ENCODE measurements at regions not wholly inside any gene's neighbourhood (a gene's known extent, or its start where the extent isn't known, plus 50 kb on each side); places are given as distances from the start of the nearest gene placed in this dataset.

DNA sequence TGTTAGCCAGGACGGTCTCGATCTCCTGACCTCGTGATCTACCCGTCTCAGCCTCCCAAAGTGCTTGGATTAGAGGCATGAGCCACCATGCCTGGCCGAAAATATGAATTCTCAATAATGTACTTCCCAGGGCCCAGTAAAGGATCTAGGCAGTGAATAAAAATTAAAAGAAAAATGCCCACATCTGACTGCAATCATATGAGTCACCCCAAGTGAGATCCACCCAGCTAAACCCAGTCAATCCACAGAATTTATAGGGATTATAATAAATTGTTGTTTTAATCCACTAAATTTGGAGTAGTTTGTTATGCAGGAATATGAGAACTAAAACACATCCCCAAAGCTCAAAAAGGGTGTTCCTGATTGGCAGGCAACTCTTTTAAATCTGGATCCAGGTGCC is 93.5 kb upstream of the STK39 start:
- FAIRE-seq: no peak

DNA sequence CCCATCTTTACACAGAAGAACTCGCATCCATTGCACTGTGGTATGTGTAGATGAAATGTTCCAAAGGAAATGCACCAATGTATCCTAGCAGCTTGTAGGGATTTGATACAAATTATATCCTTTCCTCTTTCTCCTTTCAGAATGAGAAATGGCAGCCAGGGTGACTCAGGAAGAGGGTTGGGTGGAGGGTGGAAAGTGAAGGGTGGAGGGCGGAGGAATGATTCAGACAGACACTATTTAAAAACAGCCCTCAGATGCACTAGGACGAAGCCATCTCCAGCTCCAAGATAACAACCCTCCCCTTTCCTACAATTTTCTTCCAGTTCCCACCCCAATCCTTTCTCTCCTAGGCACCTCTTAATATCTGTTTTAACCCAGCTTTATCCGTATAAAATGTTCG is 96.2 kb upstream of the STK39 start:
- no peak for FAIRE-seq

DNA sequence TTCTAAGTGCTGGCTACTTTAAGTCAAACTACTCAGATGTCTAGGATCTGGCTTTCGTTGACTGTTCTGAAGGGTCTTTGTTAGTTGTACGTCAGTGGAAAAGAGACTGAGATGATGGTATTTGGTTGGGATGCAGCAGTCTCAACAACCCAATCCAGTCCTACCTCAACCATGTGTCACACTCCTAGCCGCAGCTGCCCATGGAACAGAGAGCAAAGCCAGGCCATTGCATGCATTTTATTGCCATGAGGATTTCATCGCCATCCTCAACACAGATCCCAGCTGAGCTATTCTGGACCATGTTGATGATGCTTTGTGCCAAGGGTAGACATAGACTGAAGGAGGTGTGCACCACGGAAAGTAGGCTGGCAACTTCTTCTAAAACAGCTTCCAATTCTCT is 97.3 kb upstream of the STK39 start:
- no peak for FAIRE-seq

DNA sequence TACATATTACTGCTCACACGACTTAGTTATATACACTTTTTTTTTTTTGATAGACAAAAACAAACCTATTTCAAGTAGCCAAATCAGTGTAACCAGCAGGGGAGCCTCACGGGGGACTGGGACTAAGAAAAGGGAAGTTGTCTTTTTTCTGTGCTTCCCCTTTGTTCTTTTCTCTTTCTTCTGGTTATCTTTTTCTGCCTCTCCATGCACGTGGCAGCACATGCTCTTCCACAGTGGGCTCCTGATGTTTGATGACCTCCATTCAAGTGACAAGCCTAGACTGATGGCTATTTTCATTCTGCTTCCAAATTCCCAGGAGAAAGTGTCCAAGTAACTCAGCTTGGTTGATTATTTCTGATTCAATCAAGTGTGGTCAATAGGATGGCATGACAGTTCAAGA is 98.2 kb upstream of the STK39 start:
- FAIRE-seq: no peak

DNA sequence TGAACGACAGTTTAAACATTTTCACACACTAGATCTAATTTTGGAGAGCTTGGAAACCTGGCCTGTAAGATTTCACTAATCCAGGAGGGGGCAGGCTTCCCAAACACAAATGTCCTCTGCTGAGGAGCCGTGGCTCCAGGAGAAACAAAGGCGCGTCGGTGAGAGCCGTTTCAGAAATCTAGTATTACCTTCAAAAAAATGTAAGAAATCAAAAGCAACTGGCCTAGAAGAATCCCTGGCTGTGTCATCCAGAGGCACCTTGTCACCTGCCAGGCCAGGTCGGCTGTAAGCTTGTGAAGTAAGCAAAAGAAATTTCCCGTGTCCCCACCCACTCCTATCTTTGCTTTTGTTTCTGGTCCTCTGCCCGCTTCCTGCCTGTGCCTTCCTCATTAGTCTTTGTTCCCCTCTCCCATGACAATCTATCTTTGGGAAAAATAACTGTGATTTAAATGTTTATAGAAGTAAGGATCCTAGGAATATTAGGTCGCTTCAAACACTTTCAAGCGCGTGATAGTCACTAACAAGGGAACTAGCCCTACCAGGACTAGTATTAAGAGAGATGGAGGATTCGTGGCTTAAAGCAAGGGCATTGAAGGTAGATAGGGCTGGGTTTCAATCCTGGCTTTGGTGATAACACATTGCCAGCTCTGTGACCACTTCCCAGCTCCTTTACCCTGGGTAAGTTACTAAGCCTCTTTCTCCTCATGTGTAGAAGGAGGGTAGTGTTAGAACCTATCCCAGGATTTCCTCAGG is 99.5 kb upstream of the STK39 start:
- FAIRE-seq: peak; percentile 68

DNA sequence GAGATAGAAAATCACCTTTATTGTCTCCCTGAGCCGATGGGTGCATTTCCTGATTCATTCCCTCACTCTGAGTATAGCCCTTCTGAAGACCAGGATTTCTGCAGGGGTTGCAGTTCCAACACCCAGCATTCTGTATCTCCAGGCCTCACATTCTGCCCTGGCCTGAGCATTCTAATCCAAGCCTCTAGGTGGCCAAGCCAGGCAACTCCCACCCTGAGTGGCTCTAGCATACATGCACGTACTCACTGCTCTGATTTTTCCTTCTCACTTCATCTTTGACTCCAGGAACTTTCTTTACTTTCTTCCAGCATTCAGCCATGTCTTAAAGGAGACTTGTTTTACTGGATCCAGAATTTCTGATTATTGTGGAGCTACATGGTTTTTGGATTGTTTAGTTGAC is 100.7 kb upstream of the STK39 start:
- no peak for FAIRE-seq

DNA sequence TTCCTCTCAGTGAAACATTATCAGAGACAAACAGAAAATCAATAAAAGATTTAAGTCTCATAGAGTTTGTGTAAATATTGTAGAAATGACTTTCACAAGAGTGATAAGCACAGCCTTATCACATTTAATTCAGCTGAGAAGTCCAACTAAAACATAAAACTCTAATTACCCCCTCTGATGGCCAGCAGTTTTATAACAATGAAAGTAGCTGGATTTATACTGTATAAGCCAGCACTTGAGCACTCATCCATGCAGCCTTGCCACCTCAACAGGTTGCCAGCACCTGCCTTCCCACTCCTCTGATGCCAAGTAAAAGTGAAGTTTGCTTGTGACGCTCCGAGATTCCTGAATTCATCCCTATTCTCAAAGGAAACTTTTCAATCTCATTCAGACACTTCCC is 103.0 kb upstream of the STK39 start:
- no peak for FAIRE-seq

DNA sequence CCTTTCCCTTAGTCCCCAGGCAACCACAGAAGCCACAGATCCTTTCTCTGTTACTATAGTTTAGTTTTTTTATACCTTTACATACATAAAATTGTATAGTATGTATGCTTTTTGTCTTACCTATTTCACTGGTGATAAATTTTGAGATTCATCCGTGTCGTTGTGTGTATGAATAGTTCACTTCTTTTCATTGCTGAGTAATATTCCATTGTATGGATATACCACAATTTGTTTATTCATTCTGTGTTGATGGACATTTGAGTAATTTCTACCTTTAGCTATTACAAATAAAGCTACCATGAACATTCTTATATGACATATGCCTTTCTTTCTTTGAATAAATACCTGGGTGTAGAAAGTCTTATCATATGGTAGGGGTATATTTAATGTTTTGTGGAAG is 102.8 kb upstream of the CERS6 start:
- no peak for FAIRE-seq

DNA sequence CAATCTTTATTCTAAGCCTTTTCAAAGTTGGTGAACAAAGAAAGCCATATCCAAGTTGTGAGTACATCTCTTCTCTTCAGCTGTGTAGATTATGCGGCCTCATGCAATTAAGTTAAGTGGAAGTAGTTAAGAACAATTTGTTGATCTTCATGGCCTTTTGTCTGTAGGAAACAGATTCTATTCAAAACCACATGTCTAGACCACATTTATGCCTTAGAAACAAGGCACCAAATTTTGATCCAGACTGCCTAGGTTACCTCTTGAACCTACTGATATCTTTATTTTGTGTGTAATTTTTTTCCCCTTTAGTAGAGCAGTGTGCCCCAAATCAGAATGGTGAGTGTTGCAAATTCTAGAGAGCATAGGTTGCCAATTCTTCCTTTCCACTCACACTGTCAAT is 101.6 kb upstream of the CERS6 start:
- no peak for FAIRE-seq

DNA sequence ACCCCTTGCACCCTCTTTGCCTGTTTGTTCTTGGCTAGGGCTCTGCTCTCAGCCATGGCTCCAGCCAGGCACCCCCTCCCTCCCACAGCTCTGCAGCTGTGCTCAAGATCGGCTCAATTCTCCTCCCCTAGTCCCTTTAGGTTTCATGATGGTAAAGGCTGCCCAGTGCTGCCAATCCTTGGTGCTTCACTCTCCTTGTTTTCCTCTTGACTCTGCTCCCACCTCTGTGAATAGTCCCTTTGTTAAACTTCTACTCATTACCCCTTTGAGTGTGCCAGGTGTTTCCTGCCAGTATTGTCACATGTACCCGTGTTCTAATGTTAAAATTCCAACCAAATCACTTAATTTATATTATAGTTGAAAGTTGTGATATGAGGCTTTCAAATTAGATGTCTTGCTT is 101.0 kb upstream of the CERS6 start:
- no peak for FAIRE-seq

DNA sequence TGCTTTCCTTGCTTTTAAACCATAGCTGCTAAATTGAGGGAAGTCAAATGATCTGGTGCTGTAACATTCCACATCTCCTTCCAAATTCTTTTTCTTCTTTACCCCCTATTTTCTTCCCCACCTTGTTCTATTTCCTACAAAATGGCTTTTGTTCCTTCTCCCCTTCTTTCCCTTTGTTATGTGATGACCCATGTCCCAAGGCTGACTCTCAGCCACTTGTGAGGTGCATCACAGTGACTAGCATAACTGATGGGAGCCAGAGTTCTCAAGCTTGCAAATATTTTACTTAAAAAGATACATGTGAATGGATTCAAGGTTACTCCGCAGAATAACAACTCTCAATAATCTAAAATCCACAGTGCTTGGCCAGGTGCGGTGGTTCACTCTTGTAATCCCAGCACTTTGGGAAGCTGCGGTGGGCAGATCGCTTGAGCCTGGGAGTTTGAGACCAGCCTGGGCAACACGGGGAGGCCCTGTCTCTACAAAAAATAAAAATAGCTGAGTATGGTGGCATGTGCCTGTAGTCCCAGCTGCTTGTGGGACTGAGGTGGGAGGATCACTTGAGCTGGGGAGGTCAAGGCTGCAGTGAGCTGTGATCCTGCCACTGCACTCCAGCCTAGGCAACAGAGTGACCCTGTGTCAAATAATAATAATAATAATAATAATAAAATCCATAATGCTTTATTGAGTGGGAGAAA is 100.1 kb upstream of the CERS6 start:
- no peak for FAIRE-seq

DNA sequence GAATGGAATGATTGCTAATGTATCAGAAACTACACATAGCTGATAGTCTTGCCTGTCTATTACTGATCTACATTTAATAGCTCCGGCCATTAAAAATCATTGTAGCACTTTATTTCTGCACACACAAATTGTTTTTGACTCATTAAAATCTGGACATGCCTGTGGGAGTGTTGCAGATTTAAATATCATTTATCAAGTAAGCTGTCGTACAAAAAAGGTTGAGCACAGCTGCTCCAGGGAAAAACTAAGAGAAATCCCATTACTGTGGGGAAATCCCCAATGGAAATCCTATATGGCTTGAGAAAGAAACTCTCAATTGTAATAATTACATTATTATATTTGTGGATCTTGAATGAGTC is 99.6 kb upstream of the CERS6 start:
- FAIRE-seq: no peak

DNA sequence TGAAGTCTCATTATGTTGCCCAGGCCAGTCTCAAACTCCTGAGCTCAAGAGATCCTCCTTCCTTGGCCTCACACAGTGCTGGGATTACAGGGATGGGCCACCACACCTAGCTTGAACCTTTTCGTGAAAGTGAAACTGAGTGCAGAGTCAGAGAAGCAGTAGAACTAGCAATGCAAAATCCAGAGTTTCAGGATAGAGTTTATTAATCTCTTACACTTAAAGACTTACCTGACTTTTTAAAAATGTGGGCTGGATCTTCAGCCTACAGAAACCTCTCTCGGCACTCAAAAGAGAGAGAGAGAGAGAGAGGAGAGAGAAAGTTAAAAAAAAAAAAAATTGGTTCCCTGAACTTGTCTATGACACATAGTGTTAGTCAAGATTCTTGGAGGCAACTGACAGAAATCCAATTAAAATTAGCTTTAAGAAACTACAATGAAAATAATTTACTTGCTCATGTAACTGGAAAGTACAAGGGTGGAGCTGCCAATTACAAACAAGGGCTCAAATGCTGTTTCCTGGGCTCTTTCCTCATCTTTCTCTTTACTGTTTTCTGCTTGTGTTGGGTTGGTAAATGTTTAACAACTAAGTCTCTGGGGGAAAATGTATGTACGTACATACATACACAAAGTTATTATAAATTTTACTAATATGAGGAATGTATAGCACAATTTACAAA is 98.1 kb upstream of the CERS6 start:
- no peak for FAIRE-seq

DNA sequence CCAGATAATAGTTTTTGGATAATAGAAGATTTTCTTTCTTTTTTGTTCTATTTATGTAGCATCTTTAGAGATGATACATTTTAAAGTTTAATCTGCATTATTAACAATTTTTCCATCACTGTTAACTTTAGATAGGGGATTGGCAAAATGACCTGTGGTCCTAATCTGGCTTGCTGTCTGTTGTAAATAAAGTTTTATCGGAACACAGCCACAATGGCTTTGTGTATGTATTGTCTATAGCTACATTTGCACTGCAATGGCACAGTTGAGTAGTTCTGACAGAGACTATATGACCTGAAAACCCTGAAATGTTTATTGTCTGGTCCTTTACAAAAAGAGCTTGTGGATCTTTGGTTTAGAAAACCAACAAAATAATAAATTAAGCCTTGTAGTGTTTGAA is 97.0 kb upstream of the CERS6 start:
- FAIRE-seq: no peak

DNA sequence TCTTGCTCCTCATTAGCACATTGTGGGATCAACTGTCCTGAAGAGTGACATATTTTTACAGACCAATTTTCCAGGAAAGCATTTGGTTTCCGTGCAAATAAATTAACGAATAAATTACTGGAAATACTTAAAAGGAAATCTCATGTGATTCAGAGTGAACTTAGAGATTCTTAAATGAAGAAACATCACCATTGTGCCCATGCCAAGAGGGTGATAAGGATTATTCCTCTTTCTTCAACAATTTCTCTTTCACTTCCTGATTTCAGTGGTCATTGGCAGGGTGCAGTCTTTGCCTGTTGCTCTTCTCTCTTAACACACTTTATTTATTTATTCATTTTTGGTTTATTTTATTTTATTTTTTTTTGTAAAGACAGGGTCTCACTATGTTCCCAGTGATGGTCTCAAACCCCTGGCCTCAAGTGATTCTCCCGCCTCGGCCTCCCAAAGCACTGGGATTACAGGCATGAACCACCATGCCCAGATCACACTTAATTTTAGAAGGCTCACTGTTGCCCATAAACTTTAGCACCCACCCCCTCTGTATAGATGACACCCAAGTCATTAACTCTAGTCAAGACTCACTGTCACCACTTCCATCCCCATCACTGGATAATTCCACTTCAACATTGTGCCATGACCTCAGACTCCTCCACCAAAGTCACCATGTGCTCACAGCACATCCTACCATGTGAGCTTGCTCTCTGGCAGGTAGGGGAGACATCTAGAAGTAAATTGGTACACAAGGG is 92.6 kb upstream of the CERS6 start:
- no peak for FAIRE-seq

DNA sequence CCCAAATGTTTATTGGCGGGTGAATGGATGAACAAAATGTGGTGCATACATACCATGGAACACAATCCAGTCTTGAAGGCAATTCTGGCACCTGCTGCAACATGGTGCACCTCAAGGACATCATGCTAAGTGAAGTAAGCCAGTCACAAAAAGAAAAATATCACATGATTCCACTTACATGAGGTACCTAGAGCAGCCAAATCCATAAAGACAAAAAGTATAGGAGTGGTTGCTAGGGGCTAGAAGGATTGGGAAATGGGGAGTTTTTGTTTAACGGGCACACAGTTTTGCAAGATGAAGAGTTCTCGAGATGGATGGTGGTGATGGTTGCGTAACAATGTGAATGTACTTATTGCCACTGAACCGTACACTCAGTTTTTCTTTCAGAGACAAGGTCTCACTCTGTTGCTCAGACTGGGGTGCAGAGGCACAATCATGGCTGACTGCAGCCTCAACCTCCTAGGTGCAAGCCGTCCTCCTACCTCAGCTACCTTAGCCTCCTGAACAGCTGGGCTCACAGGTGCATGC is 90.9 kb upstream of the CERS6 start:
- no peak for FAIRE-seq

DNA sequence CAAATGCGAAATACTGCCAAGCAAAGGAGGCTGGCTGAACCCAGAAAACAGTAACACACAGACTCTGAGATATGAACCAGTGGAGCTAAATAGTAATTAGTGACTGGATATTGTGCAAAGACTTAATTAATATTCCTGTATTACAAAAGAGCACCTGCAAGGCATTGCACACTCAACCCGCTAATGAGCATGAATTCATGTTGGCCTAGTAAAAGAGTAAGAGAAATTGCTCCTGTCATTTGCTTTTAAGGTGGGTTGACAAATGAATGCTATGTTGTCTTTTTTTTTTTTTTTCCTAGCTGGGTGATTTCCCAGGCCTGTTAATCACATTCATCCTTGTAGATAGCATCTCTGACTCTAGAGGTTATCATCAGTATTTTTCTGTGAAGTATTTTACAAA is 87.0 kb upstream of the CERS6 start:
- no peak for FAIRE-seq

DNA sequence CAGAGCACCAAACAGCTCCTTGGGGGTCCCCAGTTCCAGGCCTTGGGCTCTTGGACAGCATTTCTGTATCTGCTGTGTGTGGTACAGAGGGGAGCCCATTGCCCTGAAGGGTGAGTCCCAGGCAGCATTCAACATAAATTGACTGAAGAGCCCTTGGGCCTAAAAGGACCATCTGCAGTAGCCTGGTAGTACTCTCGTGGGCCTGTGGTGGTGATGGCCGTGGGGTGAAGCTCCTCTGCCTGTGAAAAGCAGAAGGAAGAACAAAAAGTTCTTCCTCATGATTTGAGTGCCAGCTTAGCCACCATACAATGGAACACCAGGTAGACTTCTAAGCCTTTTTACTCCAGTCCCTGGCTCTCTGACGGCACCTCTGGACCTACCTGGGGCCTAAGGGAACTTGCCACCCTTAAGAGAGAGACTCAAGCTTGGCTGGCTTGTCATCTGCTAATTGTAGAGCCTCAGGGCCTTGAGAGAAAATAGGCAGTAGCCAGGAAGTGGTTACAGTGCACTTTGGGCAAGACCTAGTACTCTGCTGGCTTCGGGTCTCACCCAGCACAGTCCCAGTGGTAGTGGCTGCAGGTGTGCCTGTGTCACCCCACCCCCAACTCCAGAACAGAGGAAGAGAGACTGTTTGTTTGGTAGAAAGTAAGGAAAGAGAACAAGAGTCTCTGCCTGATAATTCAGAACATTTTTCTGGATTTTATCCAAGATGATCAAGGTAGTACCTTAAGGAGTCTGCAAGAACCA is 84.6 kb upstream of the CERS6 start:
- no peak for FAIRE-seq

DNA sequence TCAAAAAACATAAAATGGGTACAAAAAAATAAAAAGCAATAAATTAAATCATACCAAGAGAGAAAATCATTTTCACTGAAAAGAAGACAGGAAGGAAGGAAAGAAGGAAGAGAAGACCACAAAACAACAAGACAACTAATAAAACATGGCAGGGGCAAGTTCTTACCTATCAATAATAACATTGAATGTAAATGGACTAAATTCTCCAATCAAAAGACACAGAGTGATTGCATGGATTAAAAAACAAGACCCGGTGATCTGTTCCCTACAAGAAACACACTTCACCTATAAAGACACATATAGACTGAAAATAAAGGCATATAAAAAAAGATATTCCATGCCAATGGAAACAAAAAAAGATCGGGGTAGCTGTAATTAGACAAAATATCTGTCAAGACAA is 82.6 kb upstream of the CERS6 start:
- FAIRE-seq: no peak

DNA sequence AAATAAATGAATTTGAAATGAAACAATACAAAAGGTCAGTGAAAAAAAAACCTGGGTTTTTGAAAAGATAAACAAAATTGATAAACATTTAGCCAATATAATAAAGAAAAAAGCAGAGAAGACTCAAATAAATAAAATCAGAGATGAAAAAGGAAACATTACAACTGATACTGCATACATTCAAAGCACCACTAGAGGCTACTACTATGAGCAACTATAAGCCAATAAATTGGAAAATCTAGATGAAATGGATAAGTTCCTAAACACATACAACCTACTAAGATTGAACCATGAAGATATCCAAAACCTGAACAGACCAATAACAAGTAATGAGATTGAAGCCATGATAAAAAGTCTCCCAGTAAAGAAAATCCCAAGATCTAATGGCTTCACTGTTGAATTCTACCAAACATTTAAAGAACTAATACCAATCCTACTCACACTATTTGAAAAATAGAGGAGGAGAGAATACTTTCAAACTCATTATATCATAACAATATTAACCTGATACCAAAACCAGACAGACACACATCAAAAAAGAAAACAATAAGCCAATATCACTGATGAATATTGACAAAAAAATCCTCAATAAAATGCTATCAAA is 80.8 kb upstream of the CERS6 start:
- FAIRE-seq: no peak

DNA sequence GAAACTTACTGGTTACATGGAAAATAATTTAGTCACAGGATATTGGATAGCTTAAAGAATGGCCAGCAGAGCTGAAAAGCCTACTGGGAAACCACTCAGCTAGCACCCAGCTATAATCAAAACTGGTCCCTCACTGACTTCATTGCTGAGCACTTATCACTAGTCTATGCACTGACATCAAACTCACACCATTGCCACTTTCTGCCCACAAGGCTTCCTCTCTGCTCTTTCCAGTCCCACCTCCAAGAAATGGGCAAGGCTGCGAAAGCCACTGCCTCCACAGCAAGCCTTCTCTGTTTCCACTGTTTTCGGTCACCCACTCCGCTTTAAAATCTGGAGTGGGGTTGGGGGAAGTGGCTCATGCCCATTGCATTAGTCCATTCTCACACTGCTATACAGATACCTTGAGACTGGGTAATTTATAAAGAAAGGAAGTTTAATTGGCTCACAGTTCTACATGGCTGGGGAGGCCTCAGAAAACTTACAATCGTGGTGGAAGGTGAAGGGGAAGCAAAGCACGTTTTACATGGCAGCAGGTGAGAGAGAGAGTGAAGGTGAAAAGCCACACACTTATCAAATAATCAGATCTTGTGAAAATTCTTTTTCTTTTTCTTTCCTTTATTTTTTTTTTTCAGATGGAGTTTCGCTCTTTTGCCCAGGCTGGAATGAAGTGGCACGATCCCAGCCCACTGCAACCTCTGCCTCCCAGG is 77.0 kb upstream of the CERS6 start:
- no peak for FAIRE-seq
